ENCODE measurements at regions not wholly inside any gene's neighbourhood (a gene's known extent, or its start where the extent isn't known, plus 50 kb on each side); places are given as distances from the start of the nearest gene placed in this dataset.

- H3K27me3 ChIP-seq, result no peaks in the 10 kb centered on the region
- H3K9me3 ChIP-seq, result peaks cover 0 to 14% (median 13%) of the 10 kb centered on the region in 3 donors
- no peak for DNase-seq
- intact Hi-C loops (cut with DNase I; ENCODE audit: low total_unique reads), result no loop called here
- H3K4me1 ChIP-seq, result no peaks in the 10 kb centered on the region
- no peak overlapping the region for H3K27ac ChIP-seq
- H3K36me3 ChIP-seq, result no peaks in the 10 kb centered on the region
- no peak for TF ChIP-seq CTCF (IDR thresholded peaks at IDR 0.05)
- no peak overlapping the region for H3K4me3 ChIP-seq
These were observed 53.4 kb downstream of the FOXB1 start for GRCh38 chr15:60057554-60057953.

- H3K9me3 ChIP-seq, result peaks cover 0 to 20% (median 14%) of the 10 kb centered on the region in 3 donors
- DNase-seq, result no peak
- no peaks in the 10 kb centered on the region for H3K36me3 ChIP-seq
- H3K4me3 ChIP-seq, result no peak overlapping the region
- no peak for TF ChIP-seq CTCF (IDR thresholded peaks at IDR 0.05)
- intact Hi-C loops (cut with DNase I; ENCODE audit: low total_unique reads), result no loop called here
- no peak overlapping the region for H3K27ac ChIP-seq
- no peaks in the 10 kb centered on the region for H3K4me1 ChIP-seq
- peaks cover 0 to under 1% of the 10 kb centered on the region in 2 donors for H3K27me3 ChIP-seq
These were observed 55.1 kb downstream of the FOXB1 start for GRCh38 chr15:60059186-60059585.

GRCh38 chr15:60061758-60062157 is 57.6 kb downstream of the FOXB1 start:
- peaks cover 0 to 20% (median 14%) of the 10 kb centered on the region in 3 donors for H3K9me3 ChIP-seq
- DNase-seq, result no peak
- H3K27me3 ChIP-seq, result peaks cover 0 to 10% of the 10 kb centered on the region in 2 donors
- intact Hi-C loops (cut with DNase I; ENCODE audit: low total_unique reads), result no loop called here
- no peak overlapping the region for H3K4me3 ChIP-seq
- no peaks in the 10 kb centered on the region for H3K36me3 ChIP-seq
- no peak overlapping the region for H3K27ac ChIP-seq
- H3K4me1 ChIP-seq, result no peaks in the 10 kb centered on the region
- no peak for TF ChIP-seq CTCF (IDR thresholded peaks at IDR 0.05)

- peaks cover 0 to 20% (median 14%) of the 10 kb centered on the region in 3 donors for H3K9me3 ChIP-seq
- H3K4me3 ChIP-seq, result no peak overlapping the region
- intact Hi-C loops (cut with DNase I; ENCODE audit: low total_unique reads), result no loop called here
- no peaks in the 10 kb centered on the region for H3K36me3 ChIP-seq
- TF ChIP-seq CTCF (IDR thresholded peaks at IDR 0.05), result no peak
- H3K27me3 ChIP-seq, result peaks cover 0 to 10% of the 10 kb centered on the region in 2 donors
- H3K27ac ChIP-seq, result no peak overlapping the region
- DNase-seq, result no peak
- H3K4me1 ChIP-seq, result no peaks in the 10 kb centered on the region
These were observed 58.7 kb downstream of the FOXB1 start for GRCh38 chr15:60062826-60063225.

- H3K9me3 ChIP-seq, result peaks cover 0 to 20% (median 14%) of the 10 kb centered on the region in 3 donors
- no peaks in the 10 kb centered on the region for H3K36me3 ChIP-seq
- TF ChIP-seq CTCF (IDR thresholded peaks at IDR 0.05), result no peak
- H3K27me3 ChIP-seq, result peaks cover 0 to 10% of the 10 kb centered on the region in 2 donors
- intact Hi-C loops (cut with DNase I; ENCODE audit: low total_unique reads), result no loop called here
- no peak for DNase-seq
- no peak overlapping the region for H3K27ac ChIP-seq
- H3K4me3 ChIP-seq, result no peak overlapping the region
- no peaks in the 10 kb centered on the region for H3K4me1 ChIP-seq
These were observed 61.8 kb downstream of the FOXB1 start for GRCh38 chr15:60065951-60066350.
